ENCODE measurements at regions not wholly inside any gene's neighbourhood (a gene's known extent, or its start where the extent isn't known, plus 50 kb on each side); places are given as distances from the start of the nearest gene placed in this dataset.
"Not testable (repeated sequence)": the region's sequence is repeated elsewhere in the genome, so short reads cannot be mapped to it uniquely, and the experiment has no call there.

DNA sequence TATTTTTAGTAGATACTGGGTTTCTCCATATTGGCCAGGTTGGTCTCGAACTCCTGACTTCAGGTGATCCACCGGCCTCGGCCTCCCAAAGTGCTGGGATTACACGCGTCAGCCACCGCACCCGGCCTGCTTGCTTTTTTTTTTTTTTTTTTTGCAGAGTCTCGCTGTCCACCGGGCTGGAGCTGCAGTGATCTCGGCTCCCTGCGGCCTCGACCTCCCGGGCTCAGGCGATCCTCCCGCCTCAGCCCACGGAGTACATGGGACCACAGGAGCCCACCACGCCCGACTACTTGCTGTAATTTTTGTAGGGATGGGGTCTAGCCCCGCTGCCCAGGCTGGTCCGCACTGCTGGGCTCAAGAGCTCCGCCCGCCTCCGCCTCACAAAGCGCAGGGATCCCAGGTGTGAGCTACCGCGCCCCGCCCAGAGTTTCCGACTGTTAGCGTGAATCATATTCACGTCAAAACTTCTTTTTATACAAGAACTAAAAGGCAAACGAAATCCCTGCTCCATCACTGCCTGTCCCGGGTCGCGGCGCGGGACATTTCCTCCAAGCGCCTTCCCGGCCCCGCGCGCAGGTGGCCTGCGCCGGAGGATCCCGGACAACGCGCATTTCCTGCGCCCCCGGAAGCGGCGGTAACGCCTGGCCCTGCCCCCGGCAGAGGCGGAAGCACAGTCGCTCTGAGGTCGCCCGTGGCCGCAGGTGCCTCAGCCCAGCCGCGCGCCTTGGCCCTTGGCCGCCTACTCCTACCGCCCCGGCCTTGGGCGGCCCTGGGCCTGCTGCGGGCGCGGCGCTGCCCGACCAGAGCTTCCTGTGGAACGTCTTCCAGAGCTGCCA is 50.9 kb upstream of the APOD start:
- not testable (repeated sequence) for DNase-seq (ENCODE audit: low read depth)

Measured in stimulated activated CD8-positive, alpha-beta memory T cell treated with anti-CD3 and anti-CD28 coated beads, Interleukin-12 subunit alpha, Interleukin-12 subunit beta, amount 100 ng/mL, for 4 hours (primary cell).